ENCODE measurements at regions not wholly inside any gene's neighbourhood (a gene's known extent, or its start where the extent isn't known, plus 50 kb on each side); places are given as distances from the start of the nearest gene placed in this dataset.
"Not testable (repeated sequence)": the region's sequence is repeated elsewhere in the genome, so short reads cannot be mapped to it uniquely, and the experiment has no call there.

GRCh38 chr2:87483093-87483680 is 264.7 kb upstream of the PLGLB2 start:
- TF ChIP-seq POLR2A, CTCF (IDR thresholded peaks at IDR 0.05): not testable (repeated sequence)
